ENCODE measurements at regions not wholly inside any gene's neighbourhood (a gene's known extent, or its start where the extent isn't known, plus 50 kb on each side); places are given as distances from the start of the nearest gene placed in this dataset.

DNA sequence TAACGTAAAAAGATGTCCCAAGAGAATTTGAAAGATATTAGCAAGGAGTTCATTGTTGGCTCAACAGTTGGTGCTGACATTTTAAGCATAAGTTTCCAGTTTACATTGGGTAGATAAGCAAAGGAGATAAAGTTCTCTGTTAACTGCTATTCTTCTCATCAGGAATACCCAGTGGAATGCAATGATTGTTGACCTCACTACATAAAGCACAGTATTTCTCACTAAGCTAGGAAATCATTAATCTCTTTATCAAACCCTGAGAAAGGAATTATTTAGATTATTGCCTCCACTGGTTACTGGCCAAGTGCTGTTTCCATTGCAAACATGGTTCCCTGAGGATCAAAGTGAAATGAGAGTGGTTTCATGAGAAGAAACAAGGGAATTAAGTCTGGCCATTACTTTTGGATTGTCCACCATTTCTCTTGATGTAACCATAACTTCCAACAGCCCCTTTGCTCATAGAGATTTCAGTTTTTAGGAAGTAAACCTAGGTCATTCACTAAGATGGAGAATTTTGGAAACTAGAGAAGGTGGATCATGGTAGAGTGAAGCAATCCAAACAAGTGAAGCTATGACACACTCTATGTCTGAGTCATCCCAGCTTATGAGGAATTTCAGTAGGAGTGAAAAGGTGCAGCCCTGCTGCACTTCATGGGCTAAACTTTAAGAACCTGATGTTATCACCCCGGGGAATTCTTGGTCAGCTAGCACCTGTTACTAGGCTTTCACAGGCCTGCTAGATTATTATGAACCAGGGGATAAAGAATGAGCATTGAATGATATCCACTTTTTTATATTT lies 163.4 kb downstream of the AREG start:
- Histone ChIP-seq H3K4me1 (no peaks in the 10 kb centered on the region), H3K27me3 (no peaks in the 10 kb centered on the region), H3K27ac (no peak overlapping the region), H3K9me3 (no peaks in the 10 kb centered on the region), H3K36me3 (no peaks in the 10 kb centered on the region), H3K4me3 (no peak overlapping the region)
- TF ChIP-seq, protein P1, sequence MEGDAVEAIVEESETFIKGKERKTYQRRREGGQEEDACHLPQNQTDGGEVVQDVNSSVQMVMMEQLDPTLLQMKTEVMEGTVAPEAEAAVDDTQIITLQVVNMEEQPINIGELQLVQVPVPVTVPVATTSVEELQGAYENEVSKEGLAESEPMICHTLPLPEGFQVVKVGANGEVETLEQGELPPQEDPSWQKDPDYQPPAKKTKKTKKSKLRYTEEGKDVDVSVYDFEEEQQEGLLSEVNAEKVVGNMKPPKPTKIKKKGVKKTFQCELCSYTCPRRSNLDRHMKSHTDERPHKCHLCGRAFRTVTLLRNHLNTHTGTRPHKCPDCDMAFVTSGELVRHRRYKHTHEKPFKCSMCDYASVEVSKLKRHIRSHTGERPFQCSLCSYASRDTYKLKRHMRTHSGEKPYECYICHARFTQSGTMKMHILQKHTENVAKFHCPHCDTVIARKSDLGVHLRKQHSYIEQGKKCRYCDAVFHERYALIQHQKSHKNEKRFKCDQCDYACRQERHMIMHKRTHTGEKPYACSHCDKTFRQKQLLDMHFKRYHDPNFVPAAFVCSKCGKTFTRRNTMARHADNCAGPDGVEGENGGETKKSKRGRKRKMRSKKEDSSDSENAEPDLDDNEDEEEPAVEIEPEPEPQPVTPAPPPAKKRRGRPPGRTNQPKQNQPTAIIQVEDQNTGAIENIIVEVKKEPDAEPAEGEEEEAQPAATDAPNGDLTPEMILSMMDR (IDR thresholded peaks at IDR 0.05), result no peak
- TF ChIP-seq POLR2A (IDR thresholded peaks at IDR 0.05) (no peak), EP300 (IDR thresholded peaks at IDR 0.05) (no peak)
- WGBS, 2 donors, result 76 to 80% methylated on average over 2 of the region's 2 CpGs
- DNase-seq (ENCODE audit: low spot score in 2 of 2), result no peak

DNA sequence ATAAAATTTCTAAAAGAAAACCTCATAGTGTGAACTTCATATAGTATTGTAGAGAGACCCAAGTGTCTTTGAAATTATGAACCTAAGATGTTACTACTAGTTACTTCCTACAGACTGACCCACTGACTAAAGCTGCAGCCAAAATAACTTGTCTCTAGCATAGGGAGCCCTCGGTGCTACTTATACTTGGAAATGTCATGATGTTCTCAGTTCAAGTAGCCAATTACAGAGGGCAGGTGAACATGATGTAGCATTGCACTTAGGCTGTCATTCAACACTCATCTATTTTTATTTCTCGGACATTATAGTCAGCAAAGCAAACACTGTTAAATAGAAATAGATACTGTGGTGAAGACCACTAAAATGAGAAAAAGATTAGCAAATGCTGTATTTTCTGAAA lies 165.6 kb downstream of the AREG start:
- WGBS, 2 donors, result 88 to 92% methylated on average over 2 of the region's 2 CpGs
- TF ChIP-seq POLR2A (IDR thresholded peaks at IDR 0.05) (no peak), EP300 (IDR thresholded peaks at IDR 0.05) (no peak)
- TF ChIP-seq, protein P1 (IDR thresholded peaks at IDR 0.05), result no peak
- no peak overlapping the region for H3K27ac ChIP-seq
- H3K4me3 ChIP-seq, result no peak overlapping the region
- H3K4me1 ChIP-seq, result no peaks in the 10 kb centered on the region
- no peaks in the 10 kb centered on the region for H3K9me3 ChIP-seq
- DNase-seq (ENCODE audit: low spot score in 2 of 2), result no peak
- no peaks in the 10 kb centered on the region for H3K27me3 ChIP-seq
- no peaks in the 10 kb centered on the region for H3K36me3 ChIP-seq

DNA sequence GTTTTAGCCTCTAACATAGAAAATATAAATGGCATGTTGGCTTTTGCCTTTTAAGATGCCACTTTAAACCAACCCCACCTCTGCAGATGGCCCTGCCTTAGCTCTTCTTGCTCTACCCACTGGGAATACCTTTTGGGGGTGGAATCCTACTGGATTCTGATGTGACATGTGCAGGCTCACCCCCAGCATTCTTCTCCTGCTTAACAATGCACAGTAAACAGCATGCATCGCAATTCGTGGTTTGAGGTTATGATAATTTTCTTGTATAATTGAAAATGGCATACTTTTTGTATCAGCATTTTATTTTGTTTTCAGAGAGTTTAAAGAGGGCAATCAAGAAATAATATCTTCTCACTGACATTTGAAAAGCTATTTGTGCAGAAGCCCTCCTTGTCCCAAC lies 167.9 kb downstream of the AREG start:
- no peak for DNase-seq (ENCODE audit: low spot score in 2 of 2)
- Histone ChIP-seq H3K27me3 (no peaks in the 10 kb centered on the region), H3K27ac (no peak overlapping the region), H3K36me3 (no peaks in the 10 kb centered on the region), H3K9me3 (no peaks in the 10 kb centered on the region), H3K4me3 (no peak overlapping the region), H3K4me1 (no peaks in the 10 kb centered on the region)
- 77 to 92% methylated on average over 2 of the region's 2 CpGs for WGBS, 2 donors
- TF ChIP-seq POLR2A (IDR thresholded peaks at IDR 0.05) (no peak), EP300 (IDR thresholded peaks at IDR 0.05) (no peak)
- TF ChIP-seq, protein P1 (IDR thresholded peaks at IDR 0.05), result no peak

DNA sequence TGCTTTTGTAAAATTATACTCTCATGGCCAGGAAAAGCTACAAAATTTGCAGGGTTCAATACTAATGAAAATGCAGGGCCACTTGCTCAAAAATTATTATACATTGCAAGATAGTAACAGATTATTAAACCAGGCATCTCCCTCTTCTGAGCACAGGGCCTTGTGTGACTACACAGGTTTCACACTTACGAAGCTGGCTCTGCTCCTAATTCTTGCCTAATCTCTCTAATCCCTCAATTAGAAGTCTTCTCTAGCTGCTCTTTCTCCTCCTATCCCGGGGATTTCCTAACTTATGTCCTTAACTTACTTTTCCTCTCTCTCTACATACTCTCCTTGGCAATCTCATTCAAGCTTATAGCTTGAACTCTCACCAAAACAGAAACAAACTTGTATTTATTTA lies 168.3 kb downstream of the AREG start:
- DNase-seq (ENCODE audit: low spot score in 2 of 2), result no peak
- no peaks in the 10 kb centered on the region for H3K27me3 ChIP-seq
- H3K9me3 ChIP-seq, result no peaks in the 10 kb centered on the region
- H3K4me1 ChIP-seq, result no peaks in the 10 kb centered on the region
- WGBS, 2 donors, result 67 to 71% methylated on average over 2 of the region's 2 CpGs
- H3K36me3 ChIP-seq, result no peaks in the 10 kb centered on the region
- H3K4me3 ChIP-seq, result no peak overlapping the region
- TF ChIP-seq POLR2A (IDR thresholded peaks at IDR 0.05) (no peak), EP300 (IDR thresholded peaks at IDR 0.05) (no peak)
- TF ChIP-seq, protein P1 (IDR thresholded peaks at IDR 0.05), result no peak
- no peak overlapping the region for H3K27ac ChIP-seq

DNA sequence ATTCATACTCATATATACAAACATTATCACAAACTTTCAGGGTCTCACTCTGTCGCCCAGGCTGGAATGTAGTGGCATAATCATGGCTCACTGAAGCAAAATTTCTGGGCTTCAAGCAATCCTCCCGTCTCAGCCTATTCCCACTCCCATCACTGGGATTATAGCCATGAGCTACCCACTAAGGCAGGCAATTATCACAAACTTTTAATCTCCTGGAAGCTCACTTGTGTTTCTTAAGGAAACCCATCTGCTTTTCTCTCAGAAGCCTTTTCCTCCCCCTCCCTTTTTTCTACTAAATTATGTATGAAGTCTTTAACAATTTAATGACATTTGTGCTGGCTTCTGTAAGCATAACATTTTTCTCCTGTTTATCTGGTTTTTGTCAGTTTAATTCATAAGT lies 170.5 kb downstream of the AREG start:
- WGBS, 2 donors, result 66 to 70% methylated on average over 2 of the region's 2 CpGs
- TF ChIP-seq EP300 (IDR thresholded peaks at IDR 0.05), result no peak
- TF ChIP-seq, protein P1 (IDR thresholded peaks at IDR 0.05), result no peak
- TF ChIP-seq POLR2A (IDR thresholded peaks at IDR 0.05), result no peak
- DNase-seq (ENCODE audit: low spot score in 2 of 2), result no peak
- Histone ChIP-seq H3K4me3 (no peak overlapping the region), H3K4me1 (no peaks in the 10 kb centered on the region), H3K9me3 (no peaks in the 10 kb centered on the region), H3K27me3 (no peaks in the 10 kb centered on the region), H3K36me3 (no peaks in the 10 kb centered on the region), H3K27ac (no peak overlapping the region)
